Cardiac fibroblast (primary cell): ENCODE measurements at regions not wholly inside any gene's neighbourhood (a gene's known extent, or its start where the extent isn't known, plus 50 kb on each side); places are given as distances from the start of the nearest gene placed in this dataset.

Experiments used
- DNase-seq, 2 donors: peaks; one replicate each; pipeline versions ENCODE4 v3.0.0 to v3.0.0-alpha.2; 2010; ENCODE audit warnings: low read depth in 2 of 2
- H3K4me3 ChIP-seq, 2 donors: replicated peaks in 1 of 2; 1 replicate in 1 of 2; 2 replicates in 1 of 2; pipeline ENCODE4 v1.5.1; 2011; ENCODE audit warnings: low read depth in 2 of 2, low read length in 2 of 2, mild to moderate bottlenecking in 2 of 2, moderate library complexity in 1 of 2
- TF ChIP-seq, protein P1 (sequence below): IDR thresholded peaks from one replicate; pipeline ENCODE4 v1.5.1; 2011; ENCODE audit warnings: low read depth, mild to moderate bottlenecking, low read length, inconsistent platforms

DNA sequence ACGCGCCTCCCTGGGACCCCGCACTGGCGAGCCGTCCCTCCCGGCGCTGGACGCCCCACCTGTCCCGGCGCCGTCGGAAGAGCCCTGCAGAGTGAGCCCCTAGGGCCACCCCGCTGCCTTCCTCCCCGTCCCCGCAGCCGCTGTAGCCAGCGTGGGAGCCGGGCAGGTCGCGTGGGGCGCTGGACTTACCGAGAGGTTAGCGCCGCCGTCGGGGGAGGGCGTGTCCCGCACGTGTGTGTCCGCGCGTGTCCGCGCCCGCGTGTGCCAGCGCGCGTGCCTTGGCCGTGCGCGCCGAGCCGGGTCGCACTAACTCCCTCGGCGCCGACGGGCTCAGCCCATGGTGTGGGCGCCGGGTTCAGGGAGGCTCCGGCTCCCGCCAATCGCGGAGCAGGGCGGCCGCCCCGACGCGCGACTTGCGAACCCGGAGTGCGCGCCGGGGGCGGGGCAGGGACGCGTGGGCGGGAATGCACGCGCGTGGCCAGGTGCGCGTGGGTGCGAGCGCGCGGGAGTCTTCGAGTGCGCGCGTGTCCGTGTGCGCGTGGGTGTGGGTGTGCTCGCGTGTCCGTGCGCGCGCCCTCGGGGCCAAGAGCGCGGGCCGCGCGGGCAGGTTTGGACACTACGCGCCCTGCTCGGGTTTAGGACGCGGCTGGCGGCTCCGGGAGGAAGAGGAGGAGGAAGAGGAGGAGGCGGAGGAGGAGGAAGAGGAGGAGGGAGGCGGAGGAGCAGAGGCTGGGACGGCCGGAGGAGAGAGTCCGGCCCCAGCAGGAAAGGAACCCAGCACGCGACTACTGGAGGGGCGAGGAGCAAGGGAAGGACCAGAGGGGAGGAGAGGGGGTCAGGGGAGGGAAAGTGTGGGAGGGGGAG lies 145.2 kb upstream of the ETS2 start:
- TF ChIP-seq, protein P1, sequence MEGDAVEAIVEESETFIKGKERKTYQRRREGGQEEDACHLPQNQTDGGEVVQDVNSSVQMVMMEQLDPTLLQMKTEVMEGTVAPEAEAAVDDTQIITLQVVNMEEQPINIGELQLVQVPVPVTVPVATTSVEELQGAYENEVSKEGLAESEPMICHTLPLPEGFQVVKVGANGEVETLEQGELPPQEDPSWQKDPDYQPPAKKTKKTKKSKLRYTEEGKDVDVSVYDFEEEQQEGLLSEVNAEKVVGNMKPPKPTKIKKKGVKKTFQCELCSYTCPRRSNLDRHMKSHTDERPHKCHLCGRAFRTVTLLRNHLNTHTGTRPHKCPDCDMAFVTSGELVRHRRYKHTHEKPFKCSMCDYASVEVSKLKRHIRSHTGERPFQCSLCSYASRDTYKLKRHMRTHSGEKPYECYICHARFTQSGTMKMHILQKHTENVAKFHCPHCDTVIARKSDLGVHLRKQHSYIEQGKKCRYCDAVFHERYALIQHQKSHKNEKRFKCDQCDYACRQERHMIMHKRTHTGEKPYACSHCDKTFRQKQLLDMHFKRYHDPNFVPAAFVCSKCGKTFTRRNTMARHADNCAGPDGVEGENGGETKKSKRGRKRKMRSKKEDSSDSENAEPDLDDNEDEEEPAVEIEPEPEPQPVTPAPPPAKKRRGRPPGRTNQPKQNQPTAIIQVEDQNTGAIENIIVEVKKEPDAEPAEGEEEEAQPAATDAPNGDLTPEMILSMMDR = no peak
- H3K4me3 ChIP-seq = peak overlapping the region; percentile 31 to 45
- DNase-seq = no peak

DNA sequence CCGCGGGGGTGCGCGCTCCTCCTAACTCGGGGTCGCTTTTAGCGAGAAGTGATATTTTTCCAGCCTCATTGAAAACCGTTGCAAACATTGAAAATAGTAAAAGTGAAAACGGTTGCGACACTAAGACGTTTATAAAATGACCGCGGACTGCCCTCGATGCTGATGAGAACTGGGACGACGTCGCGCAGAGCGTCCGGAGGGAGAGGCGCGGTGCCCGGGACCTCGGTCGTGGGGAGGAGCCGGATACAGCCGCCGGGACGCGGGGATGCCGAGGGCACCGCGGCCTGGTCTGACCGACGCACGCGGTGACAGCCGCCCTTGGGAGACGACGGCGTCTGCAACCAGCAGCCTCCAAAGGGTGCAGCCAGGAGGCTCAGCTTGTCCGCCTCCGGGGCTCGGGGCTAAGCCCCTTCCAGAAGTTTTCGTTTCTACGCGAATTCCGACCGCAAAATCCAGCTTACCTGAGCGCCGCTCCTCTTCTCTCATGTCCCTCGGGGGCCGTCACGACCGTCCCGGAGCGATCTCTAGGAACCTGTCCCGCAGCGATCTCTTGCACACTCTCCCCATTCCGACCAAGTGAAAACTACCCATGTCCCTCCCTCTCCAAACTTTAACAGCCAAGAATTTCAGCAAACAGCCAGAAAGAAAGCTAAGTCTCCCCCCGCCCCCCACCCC lies 144.4 kb upstream of the ETS2 start:
- DNase-seq = peak in 1 of 2 donors; percentile 11
- peak overlapping the region; percentile 31 to 45 for H3K4me3 ChIP-seq
- TF ChIP-seq, protein P1 = no peak

DNA sequence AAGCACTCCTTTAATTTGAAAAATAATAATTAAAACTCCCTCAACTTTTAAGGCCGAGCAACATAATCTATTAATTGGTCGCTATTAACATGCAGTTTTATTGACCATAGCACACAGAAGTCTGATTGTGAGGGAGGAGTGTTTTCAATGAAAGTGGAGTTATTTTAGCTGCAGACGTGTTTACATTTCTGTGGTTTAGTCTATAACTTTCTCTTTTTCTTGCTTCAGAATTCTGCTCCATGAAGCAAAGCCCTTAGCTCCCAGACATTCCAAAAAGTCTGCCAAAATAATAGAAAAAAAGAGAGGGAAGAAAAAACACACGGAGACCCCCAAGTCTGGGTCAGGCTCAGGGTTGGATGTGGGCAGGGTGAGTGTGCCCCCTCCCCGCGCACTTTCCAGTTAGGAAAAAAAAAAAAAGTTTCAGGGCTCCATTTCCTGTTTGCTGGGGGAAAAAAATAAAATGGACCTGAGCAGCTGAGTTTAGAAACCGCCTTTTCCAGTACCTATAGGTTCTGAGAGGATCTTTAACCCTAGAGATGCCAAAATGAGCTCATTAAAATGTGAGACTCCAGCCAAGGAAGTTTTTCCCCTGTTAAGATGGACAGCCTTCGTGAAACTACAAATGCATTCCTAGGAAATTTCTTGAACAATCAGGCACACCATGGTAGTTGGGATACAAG lies 143.7 kb upstream of the ETS2 start:
- TF ChIP-seq, protein P1 = no peak
- DNase-seq = peak; percentile 28 to 32
- H3K4me3 ChIP-seq = no peak overlapping the region

DNA sequence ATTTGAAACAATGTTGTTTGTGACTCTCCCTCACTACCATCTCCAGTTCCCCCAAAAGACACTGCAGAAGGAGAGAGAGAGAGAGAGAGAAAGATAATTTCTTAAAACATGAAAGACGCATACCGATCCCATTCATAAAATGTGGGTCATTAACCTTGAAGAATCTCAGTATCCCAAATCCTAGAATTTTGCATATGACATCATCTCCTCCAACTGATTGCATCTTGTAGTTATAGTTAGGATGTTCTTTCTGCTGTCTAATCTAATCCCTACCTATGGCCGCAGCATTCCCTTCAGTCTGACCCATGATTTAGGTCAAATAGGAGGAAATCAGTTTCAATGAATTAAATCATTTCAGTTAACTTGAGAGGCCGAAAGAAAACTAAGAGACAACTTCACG lies 142.4 kb upstream of the ETS2 start:
- no peak overlapping the region for H3K4me3 ChIP-seq
- no peak for DNase-seq
- TF ChIP-seq, protein P1 = no peak

DNA sequence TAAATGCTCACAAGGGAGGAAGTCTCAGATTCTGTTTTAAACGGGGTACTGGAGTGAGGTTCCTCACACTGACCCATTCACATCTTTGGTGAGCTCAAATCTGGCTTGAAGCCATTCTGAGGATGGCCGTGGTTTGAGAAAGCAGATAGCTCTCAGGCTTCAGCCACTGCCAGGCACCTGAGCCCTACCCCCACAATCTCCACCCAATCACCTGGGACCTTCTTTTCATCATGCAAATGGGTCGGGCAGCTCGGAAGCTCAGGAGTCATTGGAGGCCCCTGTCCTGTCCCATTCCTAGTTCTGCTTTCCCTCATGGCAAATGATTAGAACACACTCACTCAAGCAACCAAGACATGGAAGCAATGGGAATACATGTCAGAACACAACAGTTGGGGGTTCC lies 141.4 kb upstream of the ETS2 start:
- no peak overlapping the region for H3K4me3 ChIP-seq
- no peak for DNase-seq
- TF ChIP-seq, protein P1 = no peak

DNA sequence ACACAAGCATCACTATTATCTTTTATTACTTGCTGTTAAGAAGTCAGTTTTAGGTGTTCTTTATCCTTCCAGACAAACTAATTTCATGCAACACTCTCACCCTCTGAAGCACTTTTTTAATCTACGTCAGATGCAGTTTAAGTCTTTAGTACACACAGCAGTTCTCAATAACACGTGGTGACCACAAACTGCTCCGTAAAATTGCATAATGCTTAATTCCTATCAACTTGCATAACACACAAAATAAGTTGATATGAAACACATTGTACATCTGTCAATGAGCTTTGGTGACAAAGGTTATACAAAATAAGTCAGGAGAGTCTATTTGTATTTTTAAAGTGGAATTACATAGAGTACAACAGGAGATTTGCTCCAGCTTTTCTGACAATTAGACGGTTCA lies 140.9 kb upstream of the ETS2 start:
- H3K4me3 ChIP-seq = no peak overlapping the region
- TF ChIP-seq, protein P1 = no peak
- DNase-seq = no peak
